Lung (tissue), 11 donors: ENCODE measurements at regions not wholly inside any gene's neighbourhood (a gene's known extent, or its start where the extent isn't known, plus 50 kb on each side); places are given as distances from the start of the nearest gene placed in this dataset.

Experiments
- ATAC-seq: fragments of 200-7000 bp; cut with Tn5 transposase; one replicate; pipeline ENCODE4 v1.9.1; 2020; ENCODE audit warnings: moderate number of reproducible peaks; ENCODE audit not compliant: insufficient read depth, low FRiP score
- DNase-seq, 3 donors: peaks; one replicate each; pipeline ENCODE4 v3.0.0-alpha.2; 2013 to 2017
- H3K27ac ChIP-seq, 2 donors: one replicate each; pipeline ENCODE4 v1.5.1; 2013; ENCODE audit warnings: mild to moderate bottlenecking in 2 of 2, moderate library complexity in 2 of 2, control low read depth in 1 of 2, inconsistent platforms in 1 of 2, low read depth in 1 of 2, low read length in 1 of 2
- H3K27me3 ChIP-seq, 3 donors: one replicate each; pipeline ENCODE4 v1.5.1; 2013; ENCODE audit warnings: low read length in 2 of 3; ENCODE audit not compliant: control insufficient read depth in 3 of 3, insufficient read depth in 3 of 3
- H3K36me3 ChIP-seq, 4 donors: one replicate each; pipeline ENCODE4 v1.5.1; 2013; ENCODE audit warnings: low read length in 4 of 4, mild to moderate bottlenecking in 1 of 4, moderate library complexity in 1 of 4; ENCODE audit not compliant: control insufficient read depth in 4 of 4, insufficient read depth in 4 of 4
- H3K4me1 ChIP-seq, 5 donors: one replicate each; pipeline ENCODE4 v1.5.1; 2013; ENCODE audit warnings: low read length in 5 of 5, mild to moderate bottlenecking in 2 of 5, moderate library complexity in 1 of 5; ENCODE audit not compliant: control insufficient read depth in 5 of 5, insufficient read depth in 5 of 5
- H3K4me3 ChIP-seq: one replicate; pipeline ENCODE4 v1.5.1; 2013; ENCODE audit warnings: mild to moderate bottlenecking, control low read depth, moderate library complexity
- H3K9ac ChIP-seq, 2 donors: one replicate each; pipeline ENCODE4 v1.5.1; 2013; ENCODE audit warnings: low read length in 2 of 2, control low read depth in 1 of 2; ENCODE audit not compliant: insufficient read depth in 1 of 2
- H3K9me3 ChIP-seq, 4 donors: one replicate each; pipeline ENCODE4 v1.5.1; 2013; ENCODE audit warnings: low read length in 3 of 4, mild to moderate bottlenecking in 1 of 4, moderate library complexity in 1 of 4; ENCODE audit not compliant: control insufficient read depth in 4 of 4, insufficient read depth in 3 of 4
- CTCF ChIP-seq: IDR thresholded peaks from 2 replicates; pipeline ENCODE4 v1.5.1; 2012; ENCODE audit warnings: mild to moderate bottlenecking; ENCODE audit errors: control extremely low read depth, extremely low read depth
- WGBS, 2 donors: extraction: QIAGEN DNeasy Blood & Tissue Kit; methylation state at CpG; one replicate each; pipeline ENCODE4 v1.1.7; 2013; 5-methylcytosine and 5-hydroxymethylcytosine counted together
- donor health status: control.
- donor health status: control.
- donor health status: Bipolar disorder and iron deficiency.
- donor health status: healthy.
- donor health status: DM: yes; HTN: yes; CAD: no.

- no peak overlapping the region for H3K9ac ChIP-seq
- H3K4me1 ChIP-seq, result peaks cover 2 to 12% (median 5%) of the 10 kb centered on the region in 5 donors
- H3K27me3 ChIP-seq, result no peaks in the 10 kb centered on the region
- no peaks in the 10 kb centered on the region for H3K36me3 ChIP-seq
- H3K4me3 ChIP-seq, result no peak overlapping the region
- no peak for TF ChIP-seq CTCF
- peaks cover 0 to 2% (median 0%) of the 10 kb centered on the region in 4 donors for H3K9me3 ChIP-seq
- no peak overlapping the region for H3K27ac ChIP-seq
- no peak for ATAC-seq
- DNase-seq, result no peak
These were observed 221.4 kb upstream of the SLC10A2 start for GRCh38 chr13:103287659-103288058.

- H3K36me3 ChIP-seq, result no peaks in the 10 kb centered on the region
- H3K4me1 ChIP-seq, result peaks cover 2 to 16% (median 5%) of the 10 kb centered on the region in 5 donors
- H3K27me3 ChIP-seq, result no peaks in the 10 kb centered on the region
- DNase-seq (peak; percentile 19 to 83 (median 54)), ATAC-seq (no peak)
- no peak overlapping the region for H3K4me3 ChIP-seq
- TF ChIP-seq CTCF, result no peak
- H3K27ac ChIP-seq, result no peak overlapping the region
- H3K9me3 ChIP-seq, result peaks cover 0 to 2% (median 0%) of the 10 kb centered on the region in 4 donors
- WGBS, 2 donors, result 63 to 74% methylated on average over 2 of the region's 2 CpGs
- H3K9ac ChIP-seq, result no peak overlapping the region
These were observed 218.2 kb upstream of the SLC10A2 start for GRCh38 chr13:103284466-103284865.

- Histone ChIP-seq H3K4me3 (no peak overlapping the region), H3K9me3 (peaks cover 0 to 2% (median 0%) of the 10 kb centered on the region in 4 donors)
- 35 to 37% methylated on average over 1 of the region's 1 CpG for WGBS, 2 donors
These were observed 217.2 kb upstream of the SLC10A2 start for GRCh38 chr13:103283451-103283820.

More at GRCh38 chr13:103283451-103283820, 217.2 kb upstream of the SLC10A2 start:
- Histone ChIP-seq H3K27ac (no peak overlapping the region), H3K9ac (no peak overlapping the region), H3K4me1 (peaks cover 2 to 16% (median 8%) of the 10 kb centered on the region in 5 donors), H3K36me3 (no peaks in the 10 kb centered on the region), H3K27me3 (no peaks in the 10 kb centered on the region)
- TF ChIP-seq CTCF, result no peak
- DNase-seq (no peak), ATAC-seq (no peak)
